Stomach (tissue), 4 donors: ENCODE measurements at regions not wholly inside any gene's neighbourhood (a gene's known extent, or its start where the extent isn't known, plus 50 kb on each side); places are given as distances from the start of the nearest gene placed in this dataset.

Experiments
- CTCF ChIP-seq, 7 experiments: fragments of 450-650 bp in 4 of 7; fragments of 200-600 bp in 3 of 7; sonication (generic) in 3 of 7; IDR thresholded peaks; one replicate each; pipeline ENCODE4 v1.5.1; 2016 to 2019; ENCODE audit warnings: antibody characterized with exemption in 7 of 7, control low read depth in 2 of 7, mild to moderate bottlenecking in 1 of 7
- EP300 ChIP-seq: sonication (generic); formaldehyde crosslinking; IDR thresholded peaks from one replicate; pipeline ENCODE4 v1.6.1; 2017; ENCODE audit warnings: antibody characterized with exemption
- POLR2A ChIP-seq, 4 donors: fragments of 450-650 bp; IDR thresholded peaks; one replicate each; pipeline ENCODE4 v1.6.1; 2016; ENCODE audit warnings: antibody characterized with exemption in 4 of 4, control low read depth in 2 of 4, mild to moderate bottlenecking in 1 of 4, moderate library complexity in 1 of 4

- no peak for TF ChIP-seq EP300
- TF ChIP-seq POLR2A (IDR thresholded peaks at IDR 0.05): no peak
- TF ChIP-seq CTCF (IDR thresholded peaks at IDR 0.05): no peak
These were observed 166.7 kb upstream of the MYL2 start for GRCh38 chr12:111086947-111087700.
